ENCODE measurements at regions not wholly inside any gene's neighbourhood (a gene's known extent, or its start where the extent isn't known, plus 50 kb on each side); places are given as distances from the start of the nearest gene placed in this dataset.

GRCh38 chr18:27567434-27567833, 382.3 kb upstream of the CHST9 start:
- no peak for DNase-seq (ENCODE audit: low read depth in 1 of 2, low spot score in 1 of 2)
- no peak for TF ChIP-seq CTCF (IDR thresholded peaks at IDR 0.05; ENCODE audit: insufficient read depth, low read length)
- TF ChIP-seq GABPA (IDR thresholded peaks at IDR 0.05; ENCODE audit: low read depth): no peak
- no peak for TF ChIP-seq REST (IDR thresholded peaks at IDR 0.05; ENCODE audit: insufficient replicate concordance, low read depth)
- no peak for TF ChIP-seq SPI1 (IDR thresholded peaks at IDR 0.05; ENCODE audit: borderline replicate concordance, low read depth)
- no peak for TF ChIP-seq POLR2AphosphoS5 (IDR thresholded peaks at IDR 0.05; ENCODE audit: low read depth)
- Histone ChIP-seq H3K27me3 (ENCODE audit: insufficient read depth, poor library complexity, severe bottlenecking) (no peaks in the 10 kb centered on the region), H3K4me3 (replicated peaks; ENCODE audit: insufficient read depth, low read length) (no peak overlapping the region), H3K27ac (replicated peaks) (no peak overlapping the region)

- Histone ChIP-seq H3K27me3 (ENCODE audit: insufficient read depth, poor library complexity, severe bottlenecking) (no peaks in the 10 kb centered on the region), H3K4me3 (replicated peaks; ENCODE audit: insufficient read depth, low read length) (no peak overlapping the region), H3K27ac (replicated peaks) (no peak overlapping the region)
- no peak for DNase-seq (ENCODE audit: low read depth in 1 of 2, low spot score in 1 of 2)
- TF ChIP-seq REST (IDR thresholded peaks at IDR 0.05; ENCODE audit: insufficient replicate concordance, low read depth) (no peak), CTCF (IDR thresholded peaks at IDR 0.05; ENCODE audit: insufficient read depth, low read length) (no peak)
These were observed 379.0 kb upstream of the CHST9 start for GRCh38 chr18:27564066-27564465.

GRCh38 chr18:27558388-27559155, 373.5 kb upstream of the CHST9 start:
- Histone ChIP-seq H3K27ac (replicated peaks) (no peak overlapping the region), H3K27me3 (ENCODE audit: insufficient read depth, poor library complexity, severe bottlenecking) (peaks cover 8% of the 10 kb centered on the region), H3K4me3 (replicated peaks; ENCODE audit: insufficient read depth, low read length) (no peak overlapping the region)
- no peak for DNase-seq (ENCODE audit: low read depth in 1 of 2, low spot score in 1 of 2)
- TF ChIP-seq REST (IDR thresholded peaks at IDR 0.05; ENCODE audit: insufficient replicate concordance, low read depth) (no peak), SPI1 (IDR thresholded peaks at IDR 0.05; ENCODE audit: borderline replicate concordance, low read depth) (no peak), GABPA (IDR thresholded peaks at IDR 0.05; ENCODE audit: low read depth) (no peak), POLR2AphosphoS5 (IDR thresholded peaks at IDR 0.05; ENCODE audit: low read depth) (no peak), CTCF (IDR thresholded peaks at IDR 0.05; ENCODE audit: insufficient read depth, low read length) (no peak)

All from HL-60 (cell line).